ENCODE measurements at regions not wholly inside any gene's neighbourhood (a gene's known extent, or its start where the extent isn't known, plus 50 kb on each side); places are given as distances from the start of the nearest gene placed in this dataset.

DNA sequence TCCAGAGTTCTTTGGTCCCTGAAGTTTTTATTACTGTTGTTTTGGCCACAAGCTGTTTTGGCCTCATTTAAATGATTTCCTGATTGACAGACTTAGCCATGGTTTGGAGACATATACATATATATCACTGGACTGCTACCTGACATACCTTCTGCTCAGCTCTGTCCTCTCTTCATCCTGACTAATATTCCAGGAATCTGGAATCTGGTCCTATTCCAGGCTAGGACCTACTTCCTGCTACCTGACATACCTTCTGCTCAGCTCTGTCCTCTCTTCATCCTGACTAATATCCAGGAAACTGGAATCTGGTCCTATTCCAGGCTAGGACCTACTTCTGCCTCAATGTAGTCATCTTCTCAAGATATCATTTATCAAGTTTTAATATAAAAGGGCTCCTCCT is 724.4 kb upstream of the ROBO1 start:
- DNase-seq: no peak

DNA sequence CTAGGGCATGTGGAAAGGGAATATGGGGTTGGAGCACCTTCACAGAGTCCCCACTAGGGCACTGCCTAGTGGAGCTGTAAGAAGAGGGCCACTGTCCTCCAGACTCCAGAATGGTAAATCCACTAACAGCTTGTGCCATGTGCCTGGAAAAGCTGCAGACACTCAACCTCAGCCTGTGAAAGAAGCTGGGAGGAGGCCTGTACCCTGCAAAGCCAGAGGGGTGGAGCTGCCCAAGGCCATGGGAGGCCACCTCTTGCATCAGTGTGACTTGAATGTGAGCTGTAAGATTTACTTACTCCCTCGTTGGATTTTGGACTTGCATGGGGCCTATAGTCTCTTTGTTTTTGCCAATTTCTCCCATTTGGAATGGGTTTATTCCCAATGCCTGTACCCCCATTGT is 705.2 kb upstream of the ROBO1 start:
- DNase-seq: no peak
- Histone ChIP-seq H3K4me3 (no peak overlapping the region), H3K9me3 (no peaks in the 10 kb centered on the region), H3K27me3 (no peaks in the 10 kb centered on the region), H3K4me1 (no peaks in the 10 kb centered on the region), H3K27ac (no peak overlapping the region), H3K36me3 (ENCODE audit: low read depth, missing control alignments) (no peaks in the 10 kb centered on the region)
- 55 to 76% methylated on average over 1 of the region's 1 CpG for WGBS, 2 donors
- intact Hi-C loops (cut with DNase I; ENCODE audit: low total_unique reads): no loop called here
- TF ChIP-seq POLR2A (IDR thresholded peaks at IDR 0.05): no peak
- TF ChIP-seq, protein P1, sequence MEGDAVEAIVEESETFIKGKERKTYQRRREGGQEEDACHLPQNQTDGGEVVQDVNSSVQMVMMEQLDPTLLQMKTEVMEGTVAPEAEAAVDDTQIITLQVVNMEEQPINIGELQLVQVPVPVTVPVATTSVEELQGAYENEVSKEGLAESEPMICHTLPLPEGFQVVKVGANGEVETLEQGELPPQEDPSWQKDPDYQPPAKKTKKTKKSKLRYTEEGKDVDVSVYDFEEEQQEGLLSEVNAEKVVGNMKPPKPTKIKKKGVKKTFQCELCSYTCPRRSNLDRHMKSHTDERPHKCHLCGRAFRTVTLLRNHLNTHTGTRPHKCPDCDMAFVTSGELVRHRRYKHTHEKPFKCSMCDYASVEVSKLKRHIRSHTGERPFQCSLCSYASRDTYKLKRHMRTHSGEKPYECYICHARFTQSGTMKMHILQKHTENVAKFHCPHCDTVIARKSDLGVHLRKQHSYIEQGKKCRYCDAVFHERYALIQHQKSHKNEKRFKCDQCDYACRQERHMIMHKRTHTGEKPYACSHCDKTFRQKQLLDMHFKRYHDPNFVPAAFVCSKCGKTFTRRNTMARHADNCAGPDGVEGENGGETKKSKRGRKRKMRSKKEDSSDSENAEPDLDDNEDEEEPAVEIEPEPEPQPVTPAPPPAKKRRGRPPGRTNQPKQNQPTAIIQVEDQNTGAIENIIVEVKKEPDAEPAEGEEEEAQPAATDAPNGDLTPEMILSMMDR (IDR thresholded peaks at IDR 0.05): no peak

More for the DNA sequence above, 724.4 kb upstream of the ROBO1 start:
- intact Hi-C loops (cut with DNase I; ENCODE audit: low total_unique reads): no loop called here
- Histone ChIP-seq H3K27me3 (no peaks in the 10 kb centered on the region), H3K36me3 (ENCODE audit: low read depth, missing control alignments) (no peaks in the 10 kb centered on the region), H3K9me3 (no peaks in the 10 kb centered on the region), H3K4me1 (no peaks in the 10 kb centered on the region), H3K27ac (no peak overlapping the region), H3K4me3 (no peak overlapping the region)
- TF ChIP-seq, protein P1 (IDR thresholded peaks at IDR 0.05): no peak
- TF ChIP-seq POLR2A (IDR thresholded peaks at IDR 0.05): no peak

DNA sequence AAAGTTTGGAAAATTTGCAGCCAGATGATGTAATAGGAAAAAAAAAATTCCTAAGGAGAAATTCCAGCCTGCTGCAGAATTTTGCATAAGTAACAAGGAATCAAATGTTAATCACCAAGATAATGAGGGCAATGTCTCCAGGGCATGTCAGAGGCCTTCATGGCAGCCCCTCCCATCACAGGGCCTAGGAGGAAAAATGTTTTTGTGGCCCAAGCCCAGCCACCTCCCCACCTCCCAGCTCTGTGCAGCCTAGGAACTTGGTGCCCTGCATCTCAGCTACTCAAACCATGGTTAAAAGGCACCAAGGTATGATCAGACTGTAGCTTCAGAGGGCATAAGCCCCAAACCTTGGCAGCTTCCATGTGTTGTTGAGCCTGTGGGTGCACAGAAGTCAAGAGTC is 704.7 kb upstream of the ROBO1 start:
- no peaks in the 10 kb centered on the region for H3K36me3 ChIP-seq (ENCODE audit: low read depth, missing control alignments)
- H3K9me3 ChIP-seq: no peaks in the 10 kb centered on the region
- intact Hi-C loops (cut with DNase I; ENCODE audit: low total_unique reads): no loop called here
- H3K27me3 ChIP-seq: no peaks in the 10 kb centered on the region
- DNase-seq: no peak
- no peaks in the 10 kb centered on the region for H3K4me1 ChIP-seq
- H3K27ac ChIP-seq: no peak overlapping the region
- TF ChIP-seq, protein P1 (IDR thresholded peaks at IDR 0.05): no peak
- no peak for TF ChIP-seq POLR2A (IDR thresholded peaks at IDR 0.05)
- H3K4me3 ChIP-seq: no peak overlapping the region

- no peak for DNase-seq
- H3K4me1 ChIP-seq: no peaks in the 10 kb centered on the region
- H3K36me3 ChIP-seq (ENCODE audit: low read depth, missing control alignments): no peaks in the 10 kb centered on the region
- no peak overlapping the region for H3K27ac ChIP-seq
- no peak overlapping the region for H3K4me3 ChIP-seq
- intact Hi-C loops (cut with DNase I; ENCODE audit: low total_unique reads): no loop called here
- H3K27me3 ChIP-seq: no peaks in the 10 kb centered on the region
- 79 to 83% methylated on average over 2 of the region's 2 CpGs for WGBS, 2 donors
- TF ChIP-seq, protein P1 (IDR thresholded peaks at IDR 0.05): no peak
- no peak for TF ChIP-seq POLR2A (IDR thresholded peaks at IDR 0.05)
- H3K9me3 ChIP-seq: no peaks in the 10 kb centered on the region
Measured at GRCh38 chr3:80470433-80470832, 702.6 kb upstream of the ROBO1 start.

DNA sequence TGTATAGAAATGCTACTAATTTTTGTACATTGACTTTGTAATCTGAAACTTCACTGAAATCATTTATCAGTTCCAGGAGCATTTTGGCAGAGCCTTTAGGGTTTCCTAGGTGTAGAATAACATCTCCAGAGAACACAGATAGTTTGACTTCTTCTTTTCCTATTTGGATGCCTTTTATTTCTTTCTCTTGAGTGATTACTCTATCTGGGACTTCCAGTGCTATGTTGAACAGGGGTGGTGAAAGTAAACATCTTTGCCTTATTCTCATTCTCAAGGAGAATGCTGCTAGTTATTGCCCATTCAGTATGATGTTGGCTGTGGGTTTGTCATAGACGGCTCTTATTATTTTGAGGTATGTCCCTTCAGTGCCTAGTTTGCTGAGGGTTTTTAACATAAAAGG is 697.9 kb upstream of the ROBO1 start:
- H3K4me1 ChIP-seq: no peaks in the 10 kb centered on the region
- no peak for DNase-seq
- H3K27me3 ChIP-seq: no peaks in the 10 kb centered on the region
- H3K36me3 ChIP-seq (ENCODE audit: low read depth, missing control alignments): no peaks in the 10 kb centered on the region
- WGBS, 2 donors: 100% methylated on average over 1 of the region's 1 CpG
- no peak for TF ChIP-seq POLR2A (IDR thresholded peaks at IDR 0.05)
- TF ChIP-seq, protein P1 (IDR thresholded peaks at IDR 0.05): no peak
- no peak overlapping the region for H3K27ac ChIP-seq
- H3K9me3 ChIP-seq: no peaks in the 10 kb centered on the region
- intact Hi-C loops (cut with DNase I; ENCODE audit: low total_unique reads): no loop called here
- no peak overlapping the region for H3K4me3 ChIP-seq

All from testis (tissue), 2 donors.